H1 (cell line): ENCODE measurements at regions not wholly inside any gene's neighbourhood (a gene's known extent, or its start where the extent isn't known, plus 50 kb on each side); places are given as distances from the start of the nearest gene placed in this dataset.

Experiments
- CTCF ChIA-PET: fragments of 300-600 bp; sonication (Branson Sonifier 250); formaldehyde crosslinking; loops from one replicate; lab custom pipeline; 2021; ENCODE audit not compliant: partially characterized antibody; lab: Charles Lee
- POLR2A ChIA-PET: fragments of 300-600 bp; sonication (Branson Sonifier 250); formaldehyde crosslinking; loops from one replicate; lab custom pipeline; 2021; ENCODE audit warnings: inconsistent platforms; ENCODE audit not compliant: partially characterized antibody; lab: Charles Lee
- DNase-seq, 2 experiments: peaks; one replicate each; pipeline versions ENCODE4 v3.0.0 to v3.0.0-alpha.2; 2010 to 2022; ENCODE audit warnings: low spot score in 2 of 2, low read depth in 1 of 2, mixed read lengths in 1 of 2
- FAIRE-seq: peaks from 2 replicates; lab custom pipeline; 2011; peaks lifted over from hg19 to GRCh38; lab: Jason Lieb, UNC
- H2AFZ ChIP-seq: 2 replicates; pipeline ENCODE4 v1.8.1; 2012; ENCODE audit warnings: low read length, inconsistent platforms
- H2AK5ac ChIP-seq: 2 replicates; pipeline ENCODE4 v1.6.1; 2013; ENCODE audit warnings: low read depth, low read length
- H2BK120ac ChIP-seq: replicated peaks from 2 replicates; pipeline ENCODE3; 2013; ENCODE audit warnings: low read depth, low read length, inconsistent platforms
- H2BK12ac ChIP-seq: 2 replicates; pipeline ENCODE4 v1.6.1; 2013; ENCODE audit warnings: low read depth, low read length
- H2BK15ac ChIP-seq: 2 replicates; pipeline ENCODE4 v1.6.1; 2013; ENCODE audit warnings: low read length
- H2BK20ac ChIP-seq: 2 replicates; pipeline ENCODE4 v1.6.1; 2013; ENCODE audit warnings: low read length
- H2BK5ac ChIP-seq: 2 replicates; pipeline ENCODE4 v1.6.1; 2013; ENCODE audit warnings: low read depth, low read length
- H3K14ac ChIP-seq: 2 replicates; pipeline ENCODE4 v1.6.1; 2013; ENCODE audit warnings: inconsistent platforms; ENCODE audit not compliant: insufficient read length
- H3K18ac ChIP-seq: 2 replicates; pipeline ENCODE4 v1.6.1; 2013; ENCODE audit warnings: low read length; ENCODE audit errors: extremely low read depth
- H3K23ac ChIP-seq: 2 replicates; pipeline ENCODE4 v1.6.1; 2013; ENCODE audit warnings: inconsistent platforms; ENCODE audit not compliant: insufficient read length
- H3K23me2 ChIP-seq: 2 replicates; pipeline ENCODE4 v1.6.1; 2013; ENCODE audit warnings: low read depth, low read length
- H3K27ac ChIP-seq: 2 replicates; pipeline ENCODE4 v1.6.1; 2011; ENCODE audit warnings: low read depth, low read length, inconsistent platforms
- H3K27me3 ChIP-seq, 4 experiments: replicated peaks in 1 of 4; 1 replicate in 1 of 4; 2 replicates in 3 of 4; pipeline versions ENCODE4 v1.6.1 to v1.8.1; 2011 to 2013; ENCODE audit warnings: low read length in 3 of 4, mild to moderate bottlenecking in 3 of 4, inconsistent platforms in 2 of 4, mixed read lengths in 2 of 4, moderate library complexity in 1 of 4; ENCODE audit not compliant: control insufficient read depth in 3 of 4, insufficient read depth in 3 of 4; ENCODE audit errors: extremely low read depth in 1 of 4
- H3K36me3 ChIP-seq, 4 experiments: 2 replicates each; pipeline versions ENCODE4 v1.6.1 to v1.8.1; 2011 to 2013; ENCODE audit warnings: mild to moderate bottlenecking in 4 of 4, low read length in 3 of 4, moderate library complexity in 2 of 4, control low read depth in 1 of 4, inconsistent platforms in 1 of 4; ENCODE audit not compliant: insufficient read depth in 4 of 4, control insufficient read depth in 2 of 4
- H3K4ac ChIP-seq: replicated peaks from 2 replicates; pipeline ENCODE3; 2013; ENCODE audit warnings: low read length, low read depth, mixed read lengths, inconsistent platforms; ENCODE audit not compliant: insufficient read length
- H3K4me1 ChIP-seq, 4 experiments: replicated peaks in 1 of 4; 1 replicate in 1 of 4; 2 replicates in 3 of 4; pipeline versions ENCODE4 v1.6.1 to v1.8.1; 2011 to 2013; ENCODE audit warnings: low read length in 3 of 4, inconsistent platforms in 2 of 4, mixed read lengths in 1 of 4; ENCODE audit not compliant: insufficient read depth in 4 of 4, control insufficient read depth in 3 of 4
- H3K4me2 ChIP-seq, 2 experiments: 2 replicates each; pipeline versions ENCODE4 v1.6.1 to v1.8.1; 2011 to 2013; ENCODE audit warnings: low read depth in 2 of 2, low read length in 2 of 2, control low read depth in 1 of 2, inconsistent platforms in 1 of 2, mild to moderate bottlenecking in 1 of 2; ENCODE audit not compliant: insufficient read depth in 1 of 2
- H3K4me3 ChIP-seq, 4 experiments: fragments of 200-600, 300-600 bp in 1 of 4; sonication (generic), shearing (Covaris generic), sonication (Bioruptor Twin) in 1 of 4; 2 replicates each; pipeline versions ENCODE4 v1.5.1 to v1.8.1; 2011 to 2016; ENCODE audit warnings: low read length in 4 of 4, low read depth in 3 of 4, control low read depth in 2 of 4, inconsistent platforms in 2 of 4, mild to moderate bottlenecking in 2 of 4, mixed read lengths in 1 of 4, moderate library complexity in 1 of 4; ENCODE audit not compliant: insufficient read depth in 2 of 4; ENCODE audit errors: extremely low read depth in 1 of 4
- H3K56ac ChIP-seq: replicated peaks from 2 replicates; pipeline ENCODE3; 2013; ENCODE audit warnings: low read depth, mild to moderate bottlenecking, mixed read lengths, low read length, inconsistent platforms; ENCODE audit not compliant: insufficient read length
- H3K79me1 ChIP-seq: 2 replicates; pipeline ENCODE4 v1.6.1; 2013; ENCODE audit warnings: low read depth, low read length, control low read depth
- H3K79me2 ChIP-seq, 2 experiments: 2 replicates each; pipeline versions ENCODE4 v1.6.1 to v1.8.1; 2012 to 2013; ENCODE audit warnings: low read length in 2 of 2, mild to moderate bottlenecking in 2 of 2, inconsistent platforms in 1 of 2; ENCODE audit not compliant: insufficient read depth in 2 of 2, control insufficient read depth in 1 of 2
- H3K9ac ChIP-seq, 4 experiments: replicated peaks in 1 of 4; 1 replicate in 1 of 4; 2 replicates in 3 of 4; pipeline versions ENCODE4 v1.6.1 to v1.8.1; 2011 to 2013; ENCODE audit warnings: low read depth in 3 of 4, low read length in 3 of 4, control low read depth in 2 of 4, mild to moderate bottlenecking in 2 of 4, moderate library complexity in 2 of 4, inconsistent platforms in 1 of 4; ENCODE audit errors: extremely low read depth in 1 of 4
- H3K9me3 ChIP-seq, 2 experiments: 2 replicates each; pipeline versions ENCODE4 v1.6.1 to v1.8.1; 2012 to 2013; ENCODE audit warnings: mild to moderate bottlenecking in 2 of 2, moderate library complexity in 2 of 2, control low read depth in 1 of 2, inconsistent platforms in 1 of 2, low read depth in 1 of 2, low read length in 1 of 2, mixed read lengths in 1 of 2; ENCODE audit not compliant: insufficient read depth in 2 of 2
- H4K20me1 ChIP-seq, 2 experiments: replicated peaks in 1 of 2; 2 replicates each; pipeline versions ENCODE3 to v1.8.1; 2011 to 2013; ENCODE audit warnings: inconsistent platforms in 2 of 2, low read length in 2 of 2, mild to moderate bottlenecking in 1 of 2; ENCODE audit not compliant: insufficient read depth in 2 of 2, control insufficient read depth in 1 of 2
- H4K5ac ChIP-seq: 2 replicates; pipeline ENCODE4 v1.6.1; 2013; ENCODE audit warnings: low read length, low read depth, mixed read lengths, inconsistent platforms; ENCODE audit not compliant: insufficient read length
- H4K8ac ChIP-seq: 2 replicates; pipeline ENCODE4 v1.8.0; 2013; ENCODE audit warnings: mild to moderate bottlenecking, moderate library complexity, low read length, inconsistent platforms; ENCODE audit not compliant: insufficient read depth; ENCODE audit errors: extremely low read depth
- H4K91ac ChIP-seq: replicated peaks from 2 replicates; pipeline ENCODE3; 2013; ENCODE audit warnings: low read length, mixed read lengths, inconsistent platforms; ENCODE audit not compliant: insufficient read length
- WGBS, 2 experiments: shearing (Covaris generic) in 1 of 2; methylation state at CpG; one replicate each; pipeline versions ENCODE4 v1.1.6 to v1.1.7; 2013 to 2015; ENCODE audit warnings: low lambda C conversion rate in 2 of 2, mixed read lengths in 2 of 2, inconsistent platforms in 1 of 2, low coverage in 1 of 2, missing lambda C conversion rate in 1 of 2; ENCODE audit not compliant: insufficient replicate concordance in 2 of 2, insufficient coverage in 1 of 2, insufficient read length in 1 of 2; ENCODE audit errors: extremely low coverage in 1 of 2, missing lambda C conversion rate in 1 of 2; 5-methylcytosine and 5-hydroxymethylcytosine counted together
- TF ChIP-seq, protein P1 (sequence below), 3 experiments: IDR thresholded peaks; 1 replicate in 2 of 3; 2 replicates in 1 of 3; pipeline versions ENCODE4 v1.5.1 to v1.6.1; 2011; ENCODE audit warnings: low read length in 3 of 3, mild to moderate bottlenecking in 3 of 3, inconsistent platforms in 2 of 3, low read depth in 1 of 3, moderate library complexity in 1 of 3; ENCODE audit not compliant: insufficient read depth in 1 of 3; ENCODE audit errors: control extremely low read depth in 1 of 3

DNA sequence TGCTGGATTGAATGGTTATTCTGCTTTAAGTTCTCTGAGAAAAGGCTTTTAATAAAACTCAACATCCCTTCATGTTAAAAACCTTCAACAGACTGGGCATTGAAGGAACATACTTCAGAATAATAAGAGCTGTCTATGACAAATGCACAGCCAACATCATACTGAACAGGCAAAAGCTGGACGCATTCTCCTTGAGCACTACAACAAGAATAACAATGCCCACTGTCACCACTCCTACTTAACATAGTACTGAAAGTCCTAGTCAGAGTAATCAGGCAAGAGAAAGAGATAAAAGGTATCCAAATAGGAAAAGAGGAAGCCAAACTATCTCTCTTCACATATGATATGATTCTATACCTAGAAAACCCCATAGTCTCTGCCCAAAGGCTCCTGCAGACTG lies 641.4 kb downstream of the IRS1 start:
- H4K91ac ChIP-seq, result no peak overlapping the region
- H3K4me3 ChIP-seq, result no peak overlapping the region
- no peak overlapping the region for H2BK15ac ChIP-seq
- H3K9ac ChIP-seq, result no peak overlapping the region
- 87% methylated on average over 1 of the region's 1 CpG; no CpG with 5 or more reads in 1 of the 2 experiments for WGBS, 2 experiments
- no peak overlapping the region for H3K18ac ChIP-seq
- H3K79me1 ChIP-seq, result no peaks in the 10 kb centered on the region
- FAIRE-seq (no peak), DNase-seq (no peak)
- no peaks in the 10 kb centered on the region for H3K79me2 ChIP-seq
- H4K20me1 ChIP-seq, result no peaks in the 10 kb centered on the region
- H3K4me1 ChIP-seq, result peaks cover 0 to 10% (median 2%) of the 10 kb centered on the region in 4 experiments; a peak in 3 of 7 replicates
- no peak overlapping the region for H3K23ac ChIP-seq
- ChIA-PET POLR2A (no interaction called here), CTCF (no interaction called here)
- H4K8ac ChIP-seq, result no peak overlapping the region
- no peaks in the 10 kb centered on the region for H3K36me3 ChIP-seq
- no peak overlapping the region for H3K4me2 ChIP-seq
- no peaks in the 10 kb centered on the region for H3K27me3 ChIP-seq
- no peaks in the 10 kb centered on the region for H3K9me3 ChIP-seq
- no peak overlapping the region for H2BK5ac ChIP-seq
- no peak overlapping the region for H3K27ac ChIP-seq
- no peak overlapping the region for H3K14ac ChIP-seq
- no peak overlapping the region; the same call in 1 of the 2 replicates for H2BK20ac ChIP-seq
- H2BK120ac ChIP-seq, result no peak overlapping the region
- no peak overlapping the region for H3K56ac ChIP-seq
- no peak overlapping the region for H2AK5ac ChIP-seq
- no peak overlapping the region for H4K5ac ChIP-seq
- H3K23me2 ChIP-seq, result no peaks in the 10 kb centered on the region
- no peak overlapping the region for H2AFZ ChIP-seq
- H3K4ac ChIP-seq, result no peak overlapping the region
- no peak overlapping the region for H2BK12ac ChIP-seq
- TF ChIP-seq, protein P1, sequence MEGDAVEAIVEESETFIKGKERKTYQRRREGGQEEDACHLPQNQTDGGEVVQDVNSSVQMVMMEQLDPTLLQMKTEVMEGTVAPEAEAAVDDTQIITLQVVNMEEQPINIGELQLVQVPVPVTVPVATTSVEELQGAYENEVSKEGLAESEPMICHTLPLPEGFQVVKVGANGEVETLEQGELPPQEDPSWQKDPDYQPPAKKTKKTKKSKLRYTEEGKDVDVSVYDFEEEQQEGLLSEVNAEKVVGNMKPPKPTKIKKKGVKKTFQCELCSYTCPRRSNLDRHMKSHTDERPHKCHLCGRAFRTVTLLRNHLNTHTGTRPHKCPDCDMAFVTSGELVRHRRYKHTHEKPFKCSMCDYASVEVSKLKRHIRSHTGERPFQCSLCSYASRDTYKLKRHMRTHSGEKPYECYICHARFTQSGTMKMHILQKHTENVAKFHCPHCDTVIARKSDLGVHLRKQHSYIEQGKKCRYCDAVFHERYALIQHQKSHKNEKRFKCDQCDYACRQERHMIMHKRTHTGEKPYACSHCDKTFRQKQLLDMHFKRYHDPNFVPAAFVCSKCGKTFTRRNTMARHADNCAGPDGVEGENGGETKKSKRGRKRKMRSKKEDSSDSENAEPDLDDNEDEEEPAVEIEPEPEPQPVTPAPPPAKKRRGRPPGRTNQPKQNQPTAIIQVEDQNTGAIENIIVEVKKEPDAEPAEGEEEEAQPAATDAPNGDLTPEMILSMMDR (IDR thresholded peaks at IDR 0.05; ENCODE audit: control extremely low read depth in 1 of 3, insufficient read depth in 1 of 3, low read depth in 1 of 3, low read length in 3 of 3), result no peak
